WERI-Rb-1 (cell line): ENCODE measurements at regions not wholly inside any gene's neighbourhood (a gene's known extent, or its start where the extent isn't known, plus 50 kb on each side); places are given as distances from the start of the nearest gene placed in this dataset.

Experiments used
- DNase-seq: peaks from one replicate; pipeline ENCODE4 v3.0.0-alpha.2; 2020
- H3K27ac ChIP-seq: fragments of 250-450 bp; sonication (Bioruptor Pico); 2 replicates; pipeline ENCODE4 v1.5.1; 2020; ENCODE audit warnings: mild to moderate bottlenecking, moderate library complexity
- H3K27me3 ChIP-seq: fragments of 250-450 bp; sonication (Bioruptor Pico); 2 replicates; pipeline ENCODE4 v1.5.1; 2021; ENCODE audit warnings: mild to moderate bottlenecking, low read depth, moderate library complexity; ENCODE audit not compliant: insufficient read depth, severe bottlenecking
- H3K36me3 ChIP-seq: fragments of 250-450 bp; sonication (Bioruptor Pico); 2 replicates; pipeline ENCODE4 v1.5.1; 2020; ENCODE audit warnings: mild to moderate bottlenecking, moderate library complexity
- H3K4me3 ChIP-seq: 2 replicates; pipeline ENCODE4 v1.5.1; 2011; ENCODE audit warnings: low read depth, mild to moderate bottlenecking, control low read depth, low read length
- H3K9me3 ChIP-seq: fragments of 250-450 bp; sonication (Bioruptor Pico); 2 replicates; pipeline ENCODE4 v1.5.1; 2021; ENCODE audit warnings: mild to moderate bottlenecking, moderate library complexity; ENCODE audit not compliant: severe bottlenecking
- CTCF ChIP-seq: IDR thresholded peaks from 2 replicates; pipeline ENCODE4 v1.5.1; 2011; ENCODE audit warnings: low read depth, mild to moderate bottlenecking, control low read depth, inconsistent platforms, low read length

GRCh38 chr12:43289426-43289801 is 262.6 kb downstream of the ADAMTS20 start:
- no peak overlapping the region for H3K27ac ChIP-seq
- no peak overlapping the region for H3K4me3 ChIP-seq
- no peak for DNase-seq
- no peaks in the 10 kb centered on the region for H3K27me3 ChIP-seq
- no peaks in the 10 kb centered on the region for H3K36me3 ChIP-seq
- TF ChIP-seq CTCF = no peak
- H3K9me3 ChIP-seq = no peaks in the 10 kb centered on the region

GRCh38 chr12:43288671-43289425 is 263.2 kb downstream of the ADAMTS20 start:
- Histone ChIP-seq H3K9me3 (no peaks in the 10 kb centered on the region), H3K36me3 (no peaks in the 10 kb centered on the region), H3K27me3 (no peaks in the 10 kb centered on the region), H3K27ac (no peak overlapping the region), H3K4me3 (no peak overlapping the region)
- no peak for DNase-seq
- TF ChIP-seq CTCF = no peak

DNA sequence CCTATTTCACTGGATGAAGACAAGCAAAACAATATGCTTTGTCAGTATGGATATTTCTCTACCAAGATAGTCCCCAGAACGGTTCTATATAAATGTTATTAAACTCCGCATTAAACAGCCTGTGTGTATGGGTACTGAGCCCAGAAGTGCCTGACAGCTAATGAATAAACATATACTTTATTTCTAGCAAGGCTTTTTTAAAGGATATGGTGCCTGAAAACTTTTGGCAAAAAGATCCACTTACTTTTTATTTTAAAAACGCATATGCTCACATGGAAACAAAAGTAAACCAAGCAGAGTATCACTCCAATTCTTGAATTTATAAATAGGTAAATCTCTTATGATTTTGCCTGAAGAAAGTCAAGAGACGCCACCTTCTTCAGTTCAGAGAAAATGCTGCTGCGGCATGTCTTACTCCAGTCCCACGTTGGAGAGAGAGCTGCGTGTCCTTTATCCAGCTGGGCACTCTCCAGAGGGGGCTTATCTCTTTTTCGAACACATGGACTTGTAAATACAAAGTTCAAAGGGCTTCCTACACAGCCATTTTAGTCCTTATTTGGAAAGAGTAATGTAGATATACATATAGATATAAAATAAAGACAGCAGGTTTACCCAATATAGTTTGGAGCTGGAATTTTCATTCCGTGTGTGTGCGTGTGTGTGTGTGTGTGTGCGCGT is 264.2 kb downstream of the ADAMTS20 start:
- no peaks in the 10 kb centered on the region for H3K27me3 ChIP-seq
- TF ChIP-seq CTCF = no peak
- H3K27ac ChIP-seq = no peak overlapping the region
- H3K4me3 ChIP-seq = no peak overlapping the region
- no peaks in the 10 kb centered on the region for H3K9me3 ChIP-seq
- no peaks in the 10 kb centered on the region for H3K36me3 ChIP-seq
- DNase-seq = no peak

- TF ChIP-seq CTCF = no peak
- H3K9me3 ChIP-seq = no peaks in the 10 kb centered on the region
- DNase-seq = no peak
These were observed 265.0 kb downstream of the ADAMTS20 start for GRCh38 chr12:43286986-43287385.

DNA sequence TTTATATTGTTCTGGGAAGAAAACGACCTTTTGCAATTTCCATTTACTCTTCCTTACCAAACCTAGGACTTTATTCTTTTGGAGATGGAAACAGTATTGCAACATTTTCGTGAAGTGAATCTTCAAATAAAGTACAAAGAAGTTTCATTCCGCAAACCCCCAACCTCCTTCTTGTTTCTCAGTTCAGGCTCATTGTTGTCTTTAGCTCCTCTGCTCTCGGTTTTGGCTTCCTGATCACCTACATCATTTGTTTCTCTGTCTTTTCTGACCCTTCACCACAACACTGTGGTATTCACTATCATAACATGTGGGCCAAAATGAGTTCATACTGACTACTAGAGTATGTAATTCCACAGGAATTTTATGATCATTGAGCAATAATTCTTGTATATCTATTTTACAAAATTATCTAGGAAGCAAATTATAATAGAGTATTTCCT is 266.8 kb downstream of the ADAMTS20 start:
- H3K4me3 ChIP-seq = no peak overlapping the region
- no peak for DNase-seq
- no peaks in the 10 kb centered on the region for H3K9me3 ChIP-seq
- TF ChIP-seq CTCF = no peak
- no peak overlapping the region for H3K27ac ChIP-seq
- no peaks in the 10 kb centered on the region for H3K27me3 ChIP-seq
- H3K36me3 ChIP-seq = no peaks in the 10 kb centered on the region

More at GRCh38 chr12:43286986-43287385, 265.0 kb downstream of the ADAMTS20 start:
- Histone ChIP-seq H3K4me3 (no peak overlapping the region), H3K36me3 (no peaks in the 10 kb centered on the region), H3K27me3 (no peaks in the 10 kb centered on the region), H3K27ac (no peak overlapping the region)
